Mucosa of descending colon (tissue), 3 donors: ENCODE measurements at regions not wholly inside any gene's neighbourhood (a gene's known extent, or its start where the extent isn't known, plus 50 kb on each side); places are given as distances from the start of the nearest gene placed in this dataset.

Source experiments
- ATAC-seq: fragments of 200-7000 bp; cut with Tn5 transposase; one replicate; pipeline ENCODE4 v1.9.1; 2020; ENCODE audit warnings: mild to moderate bottlenecking, moderate library complexity
- DNase-seq, 3 donors: peaks; one replicate each; pipeline ENCODE4 v3.0.0-alpha.2; 2020
- H3K36me3 ChIP-seq: fragments of 200-600 bp; one replicate; pipeline ENCODE4 v1.8.0; 2021; ENCODE audit warnings: low read depth, mild to moderate bottlenecking
- H3K4me1 ChIP-seq: fragments of 200-600 bp; one replicate; pipeline ENCODE4 v1.8.0; 2021; ENCODE audit warnings: low read depth, mild to moderate bottlenecking
- H3K4me3 ChIP-seq: fragments of 200-600 bp; one replicate; pipeline ENCODE4 v1.8.0; 2021; ENCODE audit warnings: mild to moderate bottlenecking
- H3K9me3 ChIP-seq: fragments of 200-600 bp; one replicate; pipeline ENCODE4 v1.8.0; 2021; ENCODE audit warnings: mild to moderate bottlenecking
- CTCF ChIP-seq: fragments of 200-600 bp; IDR thresholded peaks from one replicate; pipeline ENCODE4 v1.8.0; 2022; ENCODE audit warnings: antibody characterized with exemption, mild to moderate bottlenecking
- intact Hi-C, 2 donors: fragments of 100-400 bp; cut with DNase I in 1 of 2; cut with micrococcal nuclease in 1 of 2; formaldehyde crosslinking; loops; one replicate each; pipeline versions ENCODE4 v1.11.0 to v1.11.1; 2022; cut with DNase I, micrococcal nuclease
- donor health status: DM: no; HTN: no; CAD: no; lungs with moderate emphysema.
- donor health status: DM: no; HTN: no; CAD: no.
- donor health status: DM: no; HTN: yes; CAD: no.

- ATAC-seq, result no peak
- Histone ChIP-seq H3K36me3 (no peaks in the 10 kb centered on the region), H3K4me3 (no peak overlapping the region), H3K9me3 (no peaks in the 10 kb centered on the region), H3K4me1 (no peaks in the 10 kb centered on the region)
- intact Hi-C loops, result no loop called here
- TF ChIP-seq CTCF, result no peak
- no peak for DNase-seq
Observed at GRCh38 chr11:79626135-79627075, 185.6 kb upstream of the TENM4 start.

- Histone ChIP-seq H3K4me3 (no peak overlapping the region), H3K9me3 (no peaks in the 10 kb centered on the region), H3K4me1 (no peaks in the 10 kb centered on the region), H3K36me3 (no peaks in the 10 kb centered on the region)
- ATAC-seq (no peak), DNase-seq (no peak)
- TF ChIP-seq CTCF, result no peak
- intact Hi-C loops, result no loop called here
Observed at GRCh38 chr11:79623375-79623774, 182.5 kb upstream of the TENM4 start.

GRCh38 chr11:79617561-79617960, 176.7 kb upstream of the TENM4 start:
- Histone ChIP-seq H3K36me3 (no peaks in the 10 kb centered on the region), H3K9me3 (no peaks in the 10 kb centered on the region), H3K4me3 (no peak overlapping the region), H3K4me1 (no peaks in the 10 kb centered on the region)
- DNase-seq (no peak), ATAC-seq (no peak)
- TF ChIP-seq CTCF, result no peak
- intact Hi-C loops, result no loop called here

- no peaks in the 10 kb centered on the region for H3K36me3 ChIP-seq
- no peaks in the 10 kb centered on the region for H3K9me3 ChIP-seq
- no peak overlapping the region for H3K4me3 ChIP-seq
- intact Hi-C loops, result no loop called here
- H3K4me1 ChIP-seq, result no peaks in the 10 kb centered on the region
- ATAC-seq (no peak), DNase-seq (no peak)
- no peak for TF ChIP-seq CTCF
Observed at GRCh38 chr11:79616392-79616851, 175.6 kb upstream of the TENM4 start.

- Histone ChIP-seq H3K4me3 (no peak overlapping the region), H3K36me3 (no peaks in the 10 kb centered on the region), H3K9me3 (no peaks in the 10 kb centered on the region), H3K4me1 (no peaks in the 10 kb centered on the region)
- ATAC-seq (no peak), DNase-seq (no peak)
- TF ChIP-seq CTCF, result no peak
- intact Hi-C loops, result no loop called here
Observed at GRCh38 chr11:79615425-79615824, 174.6 kb upstream of the TENM4 start.
